ENCODE measurements at regions not wholly inside any gene's neighbourhood (a gene's known extent, or its start where the extent isn't known, plus 50 kb on each side); places are given as distances from the start of the nearest gene placed in this dataset.

- Histone ChIP-seq H3K36me3 (ENCODE audit: low read length) (no peaks in the 10 kb centered on the region), H3K27ac (ENCODE audit: low read depth, low read length) (no peak overlapping the region), H3K79me2 (ENCODE audit: insufficient read depth, low read length) (no peaks in the 10 kb centered on the region), H3K27me3 (ENCODE audit: low read length) (no peaks in the 10 kb centered on the region), H3K4me3 (ENCODE audit: insufficient read depth, low read length, poor library complexity, severe bottlenecking) (no peak overlapping the region), H3K9me2 (replicated peaks; ENCODE audit: insufficient read depth, low read length) (no peaks in the 10 kb centered on the region), H2AFZ (ENCODE audit: low read depth, low read length, severe bottlenecking) (no peak overlapping the region), H3K9me3 (ENCODE audit: insufficient read depth, low read length) (no peaks in the 10 kb centered on the region), H4K20me1 (ENCODE audit: low read depth, low read length) (no peaks in the 10 kb centered on the region), H3K4me2 (ENCODE audit: low read depth, low read length, poor library complexity, severe bottlenecking) (no peak overlapping the region), H3K9ac (ENCODE audit: low read length) (no peak overlapping the region), H3F3A (ENCODE audit: insufficient read depth) (no peaks in the 10 kb centered on the region)
- no peak for TF ChIP-seq EZH2phosphoT487 (conservative IDR thresholded peaks at IDR 0.05; ENCODE audit: low read length)
- TF ChIP-seq, protein P1, sequence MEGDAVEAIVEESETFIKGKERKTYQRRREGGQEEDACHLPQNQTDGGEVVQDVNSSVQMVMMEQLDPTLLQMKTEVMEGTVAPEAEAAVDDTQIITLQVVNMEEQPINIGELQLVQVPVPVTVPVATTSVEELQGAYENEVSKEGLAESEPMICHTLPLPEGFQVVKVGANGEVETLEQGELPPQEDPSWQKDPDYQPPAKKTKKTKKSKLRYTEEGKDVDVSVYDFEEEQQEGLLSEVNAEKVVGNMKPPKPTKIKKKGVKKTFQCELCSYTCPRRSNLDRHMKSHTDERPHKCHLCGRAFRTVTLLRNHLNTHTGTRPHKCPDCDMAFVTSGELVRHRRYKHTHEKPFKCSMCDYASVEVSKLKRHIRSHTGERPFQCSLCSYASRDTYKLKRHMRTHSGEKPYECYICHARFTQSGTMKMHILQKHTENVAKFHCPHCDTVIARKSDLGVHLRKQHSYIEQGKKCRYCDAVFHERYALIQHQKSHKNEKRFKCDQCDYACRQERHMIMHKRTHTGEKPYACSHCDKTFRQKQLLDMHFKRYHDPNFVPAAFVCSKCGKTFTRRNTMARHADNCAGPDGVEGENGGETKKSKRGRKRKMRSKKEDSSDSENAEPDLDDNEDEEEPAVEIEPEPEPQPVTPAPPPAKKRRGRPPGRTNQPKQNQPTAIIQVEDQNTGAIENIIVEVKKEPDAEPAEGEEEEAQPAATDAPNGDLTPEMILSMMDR (IDR thresholded peaks at IDR 0.05; ENCODE audit: insufficient read depth, low read length, poor library complexity, severe bottlenecking): no peak
Measured at GRCh38 chr3:147945968-147946519, 536.9 kb downstream of the ZIC1 start.

DNA sequence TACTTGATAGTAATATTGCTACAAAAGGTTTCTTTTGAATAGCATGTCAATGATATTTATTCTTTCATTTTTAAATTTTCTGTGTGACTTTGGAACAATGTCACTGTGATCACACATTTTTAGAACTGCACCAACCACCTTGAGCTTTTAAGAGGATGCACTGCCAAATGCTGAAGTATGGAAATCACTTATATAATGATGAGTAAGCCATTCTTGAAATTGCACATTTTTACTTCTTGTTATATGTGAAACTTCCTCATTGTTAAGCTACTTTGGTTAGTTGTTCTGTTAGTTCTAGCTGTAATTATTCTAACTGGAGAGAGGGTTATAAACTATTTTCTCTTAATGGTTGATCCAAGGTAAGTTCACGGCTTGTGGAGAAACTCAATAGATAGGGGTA lies 547.5 kb downstream of the ZIC1 start:
- Histone ChIP-seq H3F3A (ENCODE audit: insufficient read depth) (no peaks in the 10 kb centered on the region), H3K4me2 (ENCODE audit: low read depth, low read length, poor library complexity, severe bottlenecking) (no peak overlapping the region), H3K4me3 (ENCODE audit: insufficient read depth, low read length, poor library complexity, severe bottlenecking) (no peak overlapping the region), H3K79me2 (ENCODE audit: insufficient read depth, low read length) (no peaks in the 10 kb centered on the region), H3K9ac (ENCODE audit: low read length) (no peak overlapping the region), H3K36me3 (ENCODE audit: low read length) (no peaks in the 10 kb centered on the region), H3K9me2 (replicated peaks; ENCODE audit: insufficient read depth, low read length) (no peaks in the 10 kb centered on the region), H3K27ac (ENCODE audit: low read depth, low read length) (no peak overlapping the region), H4K20me1 (ENCODE audit: low read depth, low read length) (no peaks in the 10 kb centered on the region), H3K27me3 (ENCODE audit: low read length) (no peaks in the 10 kb centered on the region), H3K9me3 (ENCODE audit: insufficient read depth, low read length) (no peaks in the 10 kb centered on the region), H2AFZ (ENCODE audit: low read depth, low read length, severe bottlenecking) (no peak overlapping the region)
- TF ChIP-seq EZH2phosphoT487 (conservative IDR thresholded peaks at IDR 0.05; ENCODE audit: low read length): no peak
- TF ChIP-seq, protein P1 (IDR thresholded peaks at IDR 0.05; ENCODE audit: insufficient read depth, low read length, poor library complexity, severe bottlenecking): no peak

DNA sequence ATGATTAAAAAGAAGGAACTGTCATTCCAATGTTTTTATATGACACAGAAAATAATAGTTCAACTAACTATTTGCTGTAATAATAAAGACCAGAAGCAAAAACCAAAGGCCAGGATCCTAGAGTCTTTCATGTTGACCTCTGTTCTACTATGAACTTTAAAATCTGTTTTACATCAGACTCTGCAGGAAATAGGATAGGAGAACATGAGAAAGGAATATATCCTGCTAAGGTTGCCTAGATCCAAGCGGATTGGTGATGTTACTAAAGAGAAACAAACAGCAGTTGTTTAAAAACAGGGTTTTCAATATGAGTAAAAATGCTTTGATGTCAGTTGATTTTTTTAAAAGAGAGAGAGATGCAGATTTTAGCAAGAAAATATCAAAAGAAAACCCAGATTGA lies 549.6 kb downstream of the ZIC1 start:
- Histone ChIP-seq H3K4me3 (ENCODE audit: insufficient read depth, low read length, poor library complexity, severe bottlenecking) (no peak overlapping the region), H3F3A (ENCODE audit: insufficient read depth) (no peaks in the 10 kb centered on the region)
- TF ChIP-seq, protein P1 (IDR thresholded peaks at IDR 0.05; ENCODE audit: insufficient read depth, low read length, poor library complexity, severe bottlenecking): no peak
- TF ChIP-seq EZH2phosphoT487 (conservative IDR thresholded peaks at IDR 0.05; ENCODE audit: low read length): no peak

More for the DNA sequence above, 549.6 kb downstream of the ZIC1 start:
- Histone ChIP-seq H3K9me2 (replicated peaks; ENCODE audit: insufficient read depth, low read length) (no peaks in the 10 kb centered on the region), H3K4me2 (ENCODE audit: low read depth, low read length, poor library complexity, severe bottlenecking) (no peak overlapping the region), H3K9me3 (ENCODE audit: insufficient read depth, low read length) (no peaks in the 10 kb centered on the region), H4K20me1 (ENCODE audit: low read depth, low read length) (no peaks in the 10 kb centered on the region), H3K79me2 (ENCODE audit: insufficient read depth, low read length) (no peaks in the 10 kb centered on the region), H3K27ac (ENCODE audit: low read depth, low read length) (no peak overlapping the region), H3K36me3 (ENCODE audit: low read length) (no peaks in the 10 kb centered on the region), H2AFZ (ENCODE audit: low read depth, low read length, severe bottlenecking) (no peak overlapping the region), H3K9ac (ENCODE audit: low read length) (no peak overlapping the region), H3K27me3 (ENCODE audit: low read length) (no peaks in the 10 kb centered on the region)
